ENCODE measurements at regions not wholly inside any gene's neighbourhood (a gene's known extent, or its start where the extent isn't known, plus 50 kb on each side); places are given as distances from the start of the nearest gene placed in this dataset.

- no peaks in the 10 kb centered on the region for H3K36me3 Mint-ChIP-seq (ENCODE audit: low read depth)
- no peak overlapping the region for H3K27ac ChIP-seq (ENCODE audit: low read depth)
- H4K20me1 ChIP-seq (replicated peaks; ENCODE audit: insufficient read depth) = no peaks in the 10 kb centered on the region
- no peaks in the 10 kb centered on the region for H3K9me2 ChIP-seq (ENCODE audit: insufficient read depth)
- H3K36me3 ChIP-seq (ENCODE audit: insufficient read depth) = no peaks in the 10 kb centered on the region
- no peaks in the 10 kb centered on the region for H3K27me3 Mint-ChIP-seq (ENCODE audit: insufficient read depth, low read depth, poor library complexity)
- DNase-seq (ENCODE audit: low spot score) (no peak), ATAC-seq (no peak)
- H3K4me3 Mint-ChIP-seq = no peak overlapping the region
- H3F3A ChIP-seq (replicated peaks; ENCODE audit: low read depth) = no peaks in the 10 kb centered on the region
- no peak overlapping the region for H3K4me2 ChIP-seq
- peaks cover 19% of the 10 kb centered on the region for H3K4me1 ChIP-seq (ENCODE audit: insufficient read depth)
- H3K27me3 ChIP-seq (ENCODE audit: insufficient read depth) = no peaks in the 10 kb centered on the region
- 0 out of 3 replicates have a peak, but pooled peaks cover 4% of the 10 kb centered on the region for H3K9me3 Mint-ChIP-seq
- no peaks in the 10 kb centered on the region for H3K79me2 ChIP-seq (replicated peaks; ENCODE audit: insufficient read depth)
- H2AFZ ChIP-seq = no peak overlapping the region
- no peak overlapping the region for H3K4me3 ChIP-seq
- no peak for TF ChIP-seq ETS1 (IDR thresholded peaks at IDR 0.05)
- TF ChIP-seq ZNF114 (CRISPR knock-in tag; IDR thresholded peaks at IDR 0.05) = no peak
- no peak for TF ChIP-seq CTCF (conservative IDR thresholded peaks at IDR 0.05; ENCODE audit: low read depth in 2 of 2)
- no peak for TF ChIP-seq ZNF462 (CRISPR knock-in tag; IDR thresholded peaks at IDR 0.05)
- no peak for TF ChIP-seq ZNF331 (CRISPR knock-in tag; IDR thresholded peaks at IDR 0.05; ENCODE audit: low read depth)
- no peak for TF ChIP-seq EZH2 (IDR thresholded peaks at IDR 0.05; ENCODE audit: low read depth, unreplicated experiment)
- TF ChIP-seq STAT1 (IDR thresholded peaks at IDR 0.05; ENCODE audit: unreplicated experiment) = no peak
- TF ChIP-seq POLR2AphosphoS5 (IDR thresholded peaks at IDR 0.05; ENCODE audit: low read depth) = no peak
- TF ChIP-seq REST (IDR thresholded peaks at IDR 0.05; ENCODE audit: unreplicated experiment) = no peak
- no peak for TF ChIP-seq JUNB (IDR thresholded peaks at IDR 0.05; ENCODE audit: unreplicated experiment)
- no peak for TF ChIP-seq CREB1 (CRISPR knock-in tag; IDR thresholded peaks at IDR 0.05; ENCODE audit: low read depth)
- no peak for TF ChIP-seq NANOG (IDR thresholded peaks at IDR 0.05; ENCODE audit: borderline replicate concordance)
- no peak for TF ChIP-seq EZH2phosphoT487 (IDR thresholded peaks at IDR 0.05; ENCODE audit: unreplicated experiment)
- H3K4me1 Mint-ChIP-seq = peaks cover 23% of the 10 kb centered on the region
- no peak overlapping the region for H3K27ac Mint-ChIP-seq
Observed at GRCh38 chr9:91494751-91495150, 71.1 kb upstream of the NFIL3 start.
